Stomach smooth muscle (tissue), 2 donors: ENCODE measurements at regions not wholly inside any gene's neighbourhood (a gene's known extent, or its start where the extent isn't known, plus 50 kb on each side); places are given as distances from the start of the nearest gene placed in this dataset.

ENCODE experiments used
- H3K27ac ChIP-seq: one replicate; pipeline ENCODE4 v1.7.0; 2013; ENCODE audit warnings: mild to moderate bottlenecking, low read length, inconsistent platforms
- H3K27me3 ChIP-seq, 2 donors: one replicate each; pipeline ENCODE4 v1.7.0; 2013; ENCODE audit warnings: low read length in 2 of 2; ENCODE audit not compliant: insufficient read depth in 2 of 2, control insufficient read depth in 1 of 2
- H3K36me3 ChIP-seq, 2 donors: one replicate each; pipeline ENCODE4 v1.7.0; 2013; ENCODE audit warnings: low read length in 2 of 2; ENCODE audit not compliant: control insufficient read depth in 2 of 2, insufficient read depth in 2 of 2
- H3K4me1 ChIP-seq: one replicate; pipeline ENCODE4 v1.7.0; 2013; ENCODE audit warnings: low read length; ENCODE audit not compliant: control insufficient read depth, insufficient read depth
- H3K4me3 ChIP-seq, 2 donors: one replicate each; pipeline ENCODE4 v1.7.0; 2013; ENCODE audit warnings: low read length in 2 of 2
- H3K9ac ChIP-seq, 2 donors: one replicate each; pipeline ENCODE4 v1.7.0; 2013; ENCODE audit warnings: low read length in 2 of 2, mild to moderate bottlenecking in 1 of 2
- H3K9me3 ChIP-seq, 2 donors: one replicate each; pipeline ENCODE4 v1.7.0; 2013; ENCODE audit warnings: low read length in 2 of 2; ENCODE audit not compliant: control insufficient read depth in 2 of 2
- donor health status: healthy.
- donor health status: Pancreatic carcinoma.

DNA sequence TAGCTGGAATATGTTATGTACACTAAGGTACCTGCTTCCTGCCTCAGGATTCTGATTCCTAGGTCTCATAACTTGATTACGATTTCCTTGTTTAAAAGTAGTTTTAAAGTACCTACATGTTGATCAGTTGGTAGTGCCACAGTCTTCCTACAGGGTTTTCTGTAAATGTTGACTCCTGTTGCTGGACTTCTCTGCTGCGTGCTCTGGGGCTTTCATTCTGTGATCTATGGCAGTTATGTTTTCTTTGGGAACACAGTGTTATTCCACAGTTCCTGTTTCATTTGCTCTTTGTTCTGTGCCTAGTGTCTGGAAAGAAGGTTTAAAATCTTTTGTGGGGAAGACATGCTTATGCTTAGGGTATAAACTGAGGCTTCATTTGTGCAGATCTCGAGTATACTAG, 343.5 kb downstream of the PLK2 start:
- Histone ChIP-seq H3K4me1 (no peaks in the 10 kb centered on the region), H3K27me3 (no peaks in the 10 kb centered on the region), H3K9ac (no peak overlapping the region), H3K36me3 (no peaks in the 10 kb centered on the region), H3K4me3 (no peak overlapping the region), H3K27ac (no peak overlapping the region), H3K9me3 (no peaks in the 10 kb centered on the region)

DNA sequence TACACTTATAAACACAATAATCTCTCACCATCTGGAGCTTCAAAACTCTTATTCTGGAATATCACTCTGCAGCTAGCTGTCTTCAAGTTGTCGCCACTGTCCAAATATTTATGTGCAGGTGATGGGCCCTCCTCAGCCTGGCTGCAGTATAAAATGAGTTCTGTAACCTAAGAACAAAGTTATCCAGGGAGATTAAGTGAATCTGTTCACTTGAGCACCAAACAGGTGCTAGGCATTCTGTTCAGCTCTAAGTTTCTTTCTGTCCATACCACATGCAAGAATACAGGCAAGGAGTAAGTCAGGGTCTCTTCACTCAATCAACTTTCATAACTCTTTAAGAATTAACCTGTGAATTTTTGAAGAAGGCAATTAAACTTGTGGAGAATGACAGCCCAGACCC, 344.1 kb downstream of the PLK2 start:
- Histone ChIP-seq H3K36me3 (no peaks in the 10 kb centered on the region), H3K27ac (no peak overlapping the region), H3K9ac (no peak overlapping the region), H3K4me3 (no peak overlapping the region), H3K9me3 (no peaks in the 10 kb centered on the region), H3K27me3 (no peaks in the 10 kb centered on the region), H3K4me1 (no peaks in the 10 kb centered on the region)

DNA sequence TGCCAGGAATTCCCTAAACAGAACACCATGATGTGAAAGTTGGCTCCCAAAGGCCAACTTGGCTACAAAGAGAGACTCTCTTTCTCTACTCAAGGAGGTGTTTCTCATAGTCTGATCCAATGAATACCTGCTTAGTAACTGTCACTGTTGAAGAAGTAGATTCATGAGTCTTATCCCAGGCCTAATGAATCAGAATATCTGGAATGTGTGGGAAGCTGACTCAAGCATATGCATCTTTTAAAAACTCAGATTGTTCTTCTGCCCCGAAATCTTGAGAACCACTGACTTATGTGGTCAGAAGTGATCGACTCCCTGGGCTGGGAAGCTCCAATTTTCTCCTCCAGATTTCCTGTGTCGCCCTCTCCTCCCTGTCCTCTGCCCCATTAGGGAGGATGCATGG, 345.6 kb downstream of the PLK2 start:
- no peaks in the 10 kb centered on the region for H3K36me3 ChIP-seq
- no peak overlapping the region for H3K27ac ChIP-seq
- no peak overlapping the region for H3K9ac ChIP-seq
- H3K9me3 ChIP-seq = no peaks in the 10 kb centered on the region
- H3K27me3 ChIP-seq = no peaks in the 10 kb centered on the region
- no peaks in the 10 kb centered on the region for H3K4me1 ChIP-seq
- H3K4me3 ChIP-seq = no peak overlapping the region

DNA sequence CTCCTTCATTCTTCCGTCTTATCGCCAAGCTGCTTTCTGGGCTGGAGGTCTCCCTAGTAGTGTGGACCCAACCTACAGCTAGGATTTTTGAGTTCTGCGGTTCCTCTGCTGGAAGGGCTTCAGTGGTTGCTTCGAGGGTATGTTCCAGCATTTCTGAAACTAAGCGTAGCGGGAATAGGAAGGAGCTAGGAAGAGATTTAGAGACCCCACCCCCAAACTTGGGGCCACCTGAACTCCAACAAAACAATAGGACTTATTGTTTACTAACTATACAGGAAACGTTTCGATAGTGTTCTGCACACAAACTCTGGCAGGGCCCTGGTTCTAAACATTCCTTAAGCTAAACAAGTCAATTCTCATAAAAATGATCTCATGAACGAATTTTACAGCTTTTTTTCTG, 346.7 kb downstream of the PLK2 start:
- H3K9ac ChIP-seq = no peak overlapping the region
- no peaks in the 10 kb centered on the region for H3K36me3 ChIP-seq
- no peaks in the 10 kb centered on the region for H3K27me3 ChIP-seq
- H3K4me1 ChIP-seq = no peaks in the 10 kb centered on the region
- H3K4me3 ChIP-seq = no peak overlapping the region
- no peaks in the 10 kb centered on the region for H3K9me3 ChIP-seq
- no peak overlapping the region for H3K27ac ChIP-seq

DNA sequence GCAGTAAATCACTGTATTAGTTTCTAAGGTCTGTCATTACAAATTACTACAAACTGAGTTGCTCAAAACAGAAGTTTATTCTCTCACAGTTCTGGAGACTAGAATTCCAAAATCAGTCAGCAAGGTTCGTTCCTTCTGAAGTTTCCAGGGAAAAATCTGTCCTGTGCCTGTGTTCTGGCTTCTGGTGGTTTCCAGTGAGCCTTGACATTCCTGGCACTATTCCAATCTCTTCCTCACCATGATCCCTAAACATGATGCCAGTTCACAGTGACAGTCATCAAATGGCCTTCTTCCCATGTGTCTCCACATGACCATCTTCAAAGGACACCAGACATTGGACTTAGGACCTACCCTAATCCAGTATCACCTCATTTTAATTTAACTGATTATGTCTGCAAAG, 351.4 kb downstream of the PLK2 start:
- no peak overlapping the region for H3K4me3 ChIP-seq
- H3K36me3 ChIP-seq = no peaks in the 10 kb centered on the region
- no peak overlapping the region for H3K9ac ChIP-seq
- no peaks in the 10 kb centered on the region for H3K4me1 ChIP-seq
- H3K9me3 ChIP-seq = no peaks in the 10 kb centered on the region
- no peak overlapping the region for H3K27ac ChIP-seq
- H3K27me3 ChIP-seq = no peaks in the 10 kb centered on the region

DNA sequence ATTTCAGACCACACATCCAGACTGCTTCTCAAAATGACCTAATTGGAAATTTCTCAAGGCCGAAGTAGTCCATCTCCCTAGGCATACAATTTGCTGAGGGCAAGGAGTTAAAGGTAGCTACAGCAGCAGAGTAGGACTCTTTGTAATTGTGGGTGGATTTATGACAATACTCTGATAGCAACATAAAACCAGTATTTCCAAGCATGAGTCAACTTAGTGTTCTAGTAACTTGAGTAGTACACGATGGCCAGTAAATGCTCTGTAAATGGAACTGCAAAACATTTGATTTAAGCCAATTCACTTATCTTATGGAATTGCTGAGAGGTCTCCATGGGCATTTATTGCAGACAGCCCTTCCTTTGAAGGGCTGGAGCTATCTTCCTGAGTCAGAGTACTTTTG, 352.2 kb downstream of the PLK2 start:
- H3K27me3 ChIP-seq = no peaks in the 10 kb centered on the region
- H3K36me3 ChIP-seq = no peaks in the 10 kb centered on the region
- no peaks in the 10 kb centered on the region for H3K9me3 ChIP-seq
- no peaks in the 10 kb centered on the region for H3K4me1 ChIP-seq
- no peak overlapping the region for H3K27ac ChIP-seq
- H3K9ac ChIP-seq = no peak overlapping the region
- H3K4me3 ChIP-seq = no peak overlapping the region

DNA sequence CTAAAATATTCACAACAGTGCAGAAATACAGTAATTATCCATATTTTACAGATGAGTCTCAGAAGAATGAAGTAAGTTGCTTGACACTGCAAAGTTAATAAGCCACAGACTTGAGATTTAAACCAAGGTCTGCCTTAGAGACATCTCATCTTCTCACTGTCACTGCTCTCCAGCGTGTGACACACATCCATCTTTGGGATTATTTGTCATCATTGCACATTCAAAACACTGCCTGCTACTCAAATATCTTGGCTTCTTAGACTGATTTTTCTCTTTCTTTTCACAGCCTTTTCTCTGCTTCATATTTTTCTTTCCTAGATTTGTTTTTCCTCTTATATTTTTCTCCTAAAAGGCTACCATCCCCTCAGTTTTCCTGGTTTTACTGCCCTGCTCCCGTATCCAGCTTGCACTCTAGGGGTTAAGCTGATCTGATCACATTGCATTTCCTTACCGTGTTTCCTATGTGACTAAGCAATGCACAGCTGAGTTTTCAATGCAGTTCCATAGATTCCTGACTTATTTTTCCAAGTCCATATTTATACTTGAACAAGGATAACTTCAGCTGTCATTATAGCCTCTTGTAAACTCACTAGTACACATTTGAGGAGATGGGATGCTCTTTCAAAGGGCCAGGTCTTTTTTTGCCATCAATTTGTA, 353.0 kb downstream of the PLK2 start:
- Histone ChIP-seq H3K9ac (no peak overlapping the region), H3K9me3 (no peaks in the 10 kb centered on the region), H3K4me3 (no peak overlapping the region), H3K27ac (no peak overlapping the region), H3K27me3 (no peaks in the 10 kb centered on the region), H3K36me3 (no peaks in the 10 kb centered on the region), H3K4me1 (no peaks in the 10 kb centered on the region)

DNA sequence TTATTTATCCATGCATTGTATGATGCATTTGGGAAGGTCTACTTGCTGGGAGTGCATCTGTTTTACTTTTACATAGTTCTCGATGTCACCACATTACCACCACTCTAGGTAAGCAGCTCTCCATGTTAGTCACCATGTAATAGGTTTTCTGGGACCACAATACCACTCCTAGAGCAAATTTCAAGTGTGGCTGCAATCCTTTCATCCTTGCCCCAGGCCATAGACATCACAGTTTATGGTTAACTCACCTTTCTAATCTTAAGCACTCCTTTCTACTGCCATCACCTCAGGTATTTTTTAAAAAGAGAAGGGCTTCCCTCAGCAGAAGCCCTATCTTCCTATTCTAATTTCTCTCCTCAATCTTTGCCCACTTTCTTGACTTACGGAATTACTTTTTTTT, 354.1 kb downstream of the PLK2 start:
- Histone ChIP-seq H3K9ac (no peak overlapping the region), H3K9me3 (no peaks in the 10 kb centered on the region), H3K27ac (no peak overlapping the region), H3K4me3 (no peak overlapping the region), H3K27me3 (no peaks in the 10 kb centered on the region), H3K4me1 (no peaks in the 10 kb centered on the region), H3K36me3 (no peaks in the 10 kb centered on the region)

DNA sequence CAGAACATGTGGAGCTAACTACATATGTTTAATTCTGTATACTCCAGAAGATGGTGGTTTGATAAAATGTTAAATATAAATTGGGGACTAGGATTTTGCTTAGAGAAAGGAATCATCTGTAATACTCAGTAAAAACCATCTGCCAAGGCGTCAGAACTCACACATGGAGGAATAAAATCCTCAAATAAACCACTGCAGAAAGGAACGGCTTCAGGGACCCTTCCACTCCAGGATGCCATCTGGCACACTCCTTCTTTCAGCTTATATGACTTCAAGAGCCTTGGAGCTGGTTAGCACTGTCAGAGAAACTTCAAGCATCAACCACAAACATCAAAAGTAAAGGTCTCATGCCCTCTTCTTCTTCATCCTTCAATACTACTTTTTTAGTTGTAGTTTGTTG, 360.6 kb downstream of the PLK2 start:
- Histone ChIP-seq H3K9ac (no peak overlapping the region), H3K27ac (no peak overlapping the region), H3K4me3 (no peak overlapping the region), H3K27me3 (no peaks in the 10 kb centered on the region), H3K9me3 (no peaks in the 10 kb centered on the region), H3K36me3 (no peaks in the 10 kb centered on the region), H3K4me1 (no peaks in the 10 kb centered on the region)

DNA sequence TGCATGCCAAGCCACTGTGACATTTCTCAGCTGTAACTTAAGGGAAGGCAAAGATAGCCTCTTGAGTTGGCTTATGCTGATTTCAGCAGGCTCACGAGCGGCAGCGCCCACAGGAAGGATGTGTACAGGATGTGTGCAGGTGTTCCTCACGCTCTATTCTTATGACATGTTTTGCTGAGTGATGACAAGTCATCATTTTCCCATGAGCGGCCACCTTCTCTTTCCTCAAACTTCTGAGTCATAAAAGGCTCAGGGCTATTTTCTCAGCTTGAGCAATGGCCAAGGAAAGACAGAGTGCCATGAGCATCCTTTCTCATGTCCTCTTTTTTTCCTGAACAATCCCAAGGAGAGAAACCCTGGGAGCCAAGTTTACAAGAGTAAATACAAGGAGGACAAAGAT, 365.9 kb downstream of the PLK2 start:
- Histone ChIP-seq H3K9ac (no peak overlapping the region), H3K9me3 (no peaks in the 10 kb centered on the region), H3K27ac (no peak overlapping the region), H3K27me3 (no peaks in the 10 kb centered on the region), H3K4me3 (no peak overlapping the region), H3K4me1 (no peaks in the 10 kb centered on the region), H3K36me3 (no peaks in the 10 kb centered on the region)

DNA sequence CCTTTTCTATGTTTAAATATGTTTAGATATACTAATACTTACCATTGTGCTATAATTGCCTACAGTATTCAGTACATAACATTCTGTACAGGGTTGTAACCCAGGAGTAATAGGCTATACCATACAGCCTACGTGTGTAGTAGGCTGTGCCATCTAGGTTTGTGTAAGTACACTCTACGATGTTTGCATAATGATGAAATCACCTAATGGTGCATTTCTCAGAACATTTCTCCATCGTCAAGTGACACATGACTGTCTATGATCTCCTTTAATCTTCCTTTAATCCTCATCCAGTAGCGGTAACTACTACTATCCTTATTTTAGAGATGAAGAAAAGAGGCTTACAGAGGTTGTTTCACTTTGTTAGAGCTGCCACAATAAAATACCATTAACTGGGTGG, 369.2 kb downstream of the PLK2 start:
- H3K36me3 ChIP-seq = no peaks in the 10 kb centered on the region
- no peak overlapping the region for H3K9ac ChIP-seq
- H3K4me1 ChIP-seq = no peaks in the 10 kb centered on the region
- H3K27ac ChIP-seq = no peak overlapping the region
- no peak overlapping the region for H3K4me3 ChIP-seq
- H3K27me3 ChIP-seq = no peaks in the 10 kb centered on the region
- no peaks in the 10 kb centered on the region for H3K9me3 ChIP-seq
